Tibial nerve (tissue), 3 donors: ENCODE measurements at regions not wholly inside any gene's neighbourhood (a gene's known extent, or its start where the extent isn't known, plus 50 kb on each side); places are given as distances from the start of the nearest gene placed in this dataset.

Source experiments
- CTCF ChIP-seq, 5 experiments: fragments of 200-600 bp in 3 of 5; fragments of 450-650 bp in 2 of 5; sonication (generic) in 3 of 5; IDR thresholded peaks; one replicate each; pipeline ENCODE4 v1.5.1; 2016 to 2019; ENCODE audit warnings: antibody characterized with exemption in 5 of 5, mild to moderate bottlenecking in 3 of 5, moderate library complexity in 2 of 5
- POLR2A ChIP-seq, 2 donors: fragments of 450-650 bp; IDR thresholded peaks; one replicate each; pipeline ENCODE4 v1.6.1; 2017; ENCODE audit warnings: antibody characterized with exemption in 2 of 2, mild to moderate bottlenecking in 2 of 2, moderate library complexity in 2 of 2

- TF ChIP-seq CTCF (IDR thresholded peaks at IDR 0.05) (no peak), POLR2A (IDR thresholded peaks at IDR 0.05) (no peak)
These were observed 79.7 kb upstream of the PBX1 start for GRCh38 chr1:164479242-164479641.
